ENCODE measurements at regions not wholly inside any gene's neighbourhood (a gene's known extent, or its start where the extent isn't known, plus 50 kb on each side); places are given as distances from the start of the nearest gene placed in this dataset.

- no peak for DNase-seq
Measured at GRCh38 chr1:87735750-87736149, 407.1 kb downstream of the LMO4 start.

GRCh38 chr1:87739141-87739540, 410.5 kb downstream of the LMO4 start:
- no peak for DNase-seq

- no peak for DNase-seq
Measured at GRCh38 chr1:87739704-87740103, 411.0 kb downstream of the LMO4 start.

GRCh38 chr1:87743256-87743655, 414.6 kb downstream of the LMO4 start:
- DNase-seq = no peak

- no peak for DNase-seq
Measured at GRCh38 chr1:87744056-87744455, 415.4 kb downstream of the LMO4 start.

GRCh38 chr1:87744763-87745162, 416.1 kb downstream of the LMO4 start:
- no peak for DNase-seq

GRCh38 chr1:87753366-87753765, 424.7 kb downstream of the LMO4 start:
- no peak for DNase-seq

GRCh38 chr1:87754139-87754538, 425.5 kb downstream of the LMO4 start:
- no peak for DNase-seq

GRCh38 chr1:87757676-87758075, 429.0 kb downstream of the LMO4 start:
- DNase-seq = no peak

GRCh38 chr1:87759421-87760087, 430.9 kb downstream of the LMO4 start:
- DNase-seq = no peak

GRCh38 chr1:87760155-87760554, 431.5 kb downstream of the LMO4 start:
- DNase-seq = no peak

- no peak for DNase-seq
Measured at GRCh38 chr1:87760654-87761053, 432.0 kb downstream of the LMO4 start.

GRCh38 chr1:87763483-87763882, 434.8 kb downstream of the LMO4 start:
- no peak for DNase-seq

GRCh38 chr1:87765057-87765680, 436.5 kb downstream of the LMO4 start:
- no peak for DNase-seq

GRCh38 chr1:87765681-87766070, 437.0 kb downstream of the LMO4 start:
- DNase-seq = no peak

GRCh38 chr1:87766737-87767136, 438.1 kb downstream of the LMO4 start:
- no peak for DNase-seq

- DNase-seq = no peak
Measured at GRCh38 chr1:87778896-87779295, 450.2 kb downstream of the LMO4 start.

- no peak for DNase-seq
Measured at GRCh38 chr1:87781554-87781953, 452.9 kb downstream of the LMO4 start.

- DNase-seq = no peak
Measured at GRCh38 chr1:87783315-87783714, 454.6 kb downstream of the LMO4 start.

- no peak for DNase-seq
Measured at GRCh38 chr1:87785386-87785785, 456.7 kb downstream of the LMO4 start.

- no peak for DNase-seq
Measured at GRCh38 chr1:87786229-87786628, 457.5 kb downstream of the LMO4 start.

GRCh38 chr1:87786861-87787545, 458.3 kb downstream of the LMO4 start:
- DNase-seq = no peak

GRCh38 chr1:87787551-87787950, 458.9 kb downstream of the LMO4 start:
- DNase-seq = no peak

- DNase-seq = no peak
Measured at GRCh38 chr1:87790756-87791155, 462.1 kb downstream of the LMO4 start.

All from stimulated activated CD4-positive, alpha-beta T cell treated with anti-CD3 and anti-CD28 coated beads, Interleukin-4, amount 100 ng/mL, for 24 hours (primary cell).